SK-N-SH treated with all-trans-retinoic acid at 6 μM for 48 hours (cell line): ENCODE measurements at regions not wholly inside any gene's neighbourhood (a gene's known extent, or its start where the extent isn't known, plus 50 kb on each side); places are given as distances from the start of the nearest gene placed in this dataset.
A peak's percentile ranks its signal among the peaks of the same experiment; 100 is the strongest.

Experiments used
- ATAC-seq: fragments of 200-7000 bp; cut with Tn5 transposase; 3 replicates; pipeline ENCODE4 v1.9.1; 2020; ENCODE audit warnings: mild to moderate bottlenecking, moderate library complexity
- ARNTL ChIP-seq: fragments of 450-650 bp; formaldehyde crosslinking; IDR thresholded peaks from 2 replicates; pipeline ENCODE4 v1.5.0; 2020; ENCODE audit warnings: low read depth, mild to moderate bottlenecking, moderate library complexity, borderline replicate concordance
- BACH2 ChIP-seq: fragments of 250-450 bp; sonication (Bioruptor Pico); IDR thresholded peaks from 2 replicates; pipeline ENCODE4 v1.9.0; 2021; ENCODE audit warnings: mild to moderate bottlenecking, borderline replicate concordance
- CSDC2 ChIP-seq: fragments of 250-450 bp; sonication (Bioruptor Pico); IDR thresholded peaks from 2 replicates; pipeline ENCODE4 v1.5.0; 2020; ENCODE audit warnings: mild to moderate bottlenecking, moderate library complexity
- ESRRG ChIP-seq: fragments of 250-450 bp; sonication (Bioruptor Pico); IDR thresholded peaks from 2 replicates; pipeline ENCODE4 v1.6.1; 2021; ENCODE audit warnings: mild to moderate bottlenecking
- GLIS3 ChIP-seq: fragments of 250-450 bp; sonication (Bioruptor Pico); IDR thresholded peaks from 2 replicates; pipeline ENCODE4 v1.5.0; 2020; ENCODE audit warnings: mild to moderate bottlenecking, moderate library complexity
- ISL1 ChIP-seq: fragments of 250-450 bp; sonication (Bioruptor Pico); IDR thresholded peaks from 2 replicates; pipeline ENCODE4 v2.1.2; 2022; ENCODE audit warnings: mild to moderate bottlenecking, moderate library complexity
- OSR1 ChIP-seq: fragments of 250-450 bp; sonication (Bioruptor Pico); IDR thresholded peaks from 2 replicates; pipeline ENCODE4 v1.8.0; 2022; ENCODE audit warnings: moderate library complexity, mild to moderate bottlenecking, inconsistent platforms
- PPARA ChIP-seq: fragments of 250-450 bp; sonication (Bioruptor Pico); IDR thresholded peaks from 2 replicates; pipeline ENCODE4 v1.5.0; 2020; ENCODE audit warnings: mild to moderate bottlenecking, borderline replicate concordance
- RARB ChIP-seq: fragments of 250-450 bp; sonication (Bioruptor Pico); IDR thresholded peaks from 2 replicates; pipeline ENCODE4 v1.8.0; 2021; ENCODE audit warnings: mild to moderate bottlenecking, moderate library complexity
- SNAI2 ChIP-seq: fragments of 250-450 bp; sonication (Bioruptor Pico); IDR thresholded peaks from 2 replicates; pipeline ENCODE4 v1.5.0; 2020; ENCODE audit warnings: mild to moderate bottlenecking, moderate library complexity
- TCF4 ChIP-seq: fragments of 250-450 bp; sonication (Bioruptor Pico); IDR thresholded peaks from 2 replicates; pipeline ENCODE4 v1.8.0; 2021; ENCODE audit warnings: mild to moderate bottlenecking, moderate library complexity, borderline replicate concordance
- ZC3H10 ChIP-seq: fragments of 250-450 bp; sonication (Bioruptor Pico); IDR thresholded peaks from 2 replicates; pipeline ENCODE4 v1.5.1; 2021; ENCODE audit warnings: mild to moderate bottlenecking, moderate library complexity
- ZFP3 ChIP-seq: fragments of 250-450 bp; sonication (Bioruptor Pico); IDR thresholded peaks from 2 replicates; pipeline ENCODE4 v1.5.0; 2020; ENCODE audit warnings: mild to moderate bottlenecking, moderate library complexity
- ZFP30 ChIP-seq: fragments of 450-650 bp; formaldehyde crosslinking; IDR thresholded peaks from 2 replicates; pipeline ENCODE4 v1.5.0; 2022; ENCODE audit warnings: mild to moderate bottlenecking, moderate library complexity
- ZNF565 ChIP-seq: fragments of 450-650 bp; formaldehyde crosslinking; conservative IDR thresholded peaks from 2 replicates; pipeline ENCODE4 v1.5.0; 2020; ENCODE audit warnings: low read depth, mild to moderate bottlenecking, moderate library complexity
- ZNF70 ChIP-seq: fragments of 450-650 bp; formaldehyde crosslinking; IDR thresholded peaks from 2 replicates; pipeline ENCODE4 v1.5.0; 2020; ENCODE audit warnings: mild to moderate bottlenecking, moderate library complexity
- ZNF8 ChIP-seq: fragments of 450-650 bp; formaldehyde crosslinking; IDR thresholded peaks from 2 replicates; pipeline ENCODE4 v1.5.0; 2020; ENCODE audit warnings: mild to moderate bottlenecking, moderate library complexity
- TF ChIP-seq, protein P1 (sequence below): fragments of 250-450 bp; sonication (Bioruptor Pico); IDR thresholded peaks from 2 replicates; pipeline ENCODE4 v1.5.0; 2020; ENCODE audit warnings: mild to moderate bottlenecking, moderate library complexity
- TF ChIP-seq, protein P2 (sequence below): fragments of 250-450 bp; sonication (Bioruptor Pico); IDR thresholded peaks from 2 replicates; pipeline ENCODE4 v1.5.1; 2021; ENCODE audit warnings: mild to moderate bottlenecking, moderate library complexity
- TF ChIP-seq, protein P3 (sequence below): fragments of 250-450 bp; sonication (Bioruptor Pico); IDR thresholded peaks from 2 replicates; pipeline ENCODE4 v1.8.0; 2020; ENCODE audit warnings: mild to moderate bottlenecking, moderate library complexity, borderline replicate concordance

DNA sequence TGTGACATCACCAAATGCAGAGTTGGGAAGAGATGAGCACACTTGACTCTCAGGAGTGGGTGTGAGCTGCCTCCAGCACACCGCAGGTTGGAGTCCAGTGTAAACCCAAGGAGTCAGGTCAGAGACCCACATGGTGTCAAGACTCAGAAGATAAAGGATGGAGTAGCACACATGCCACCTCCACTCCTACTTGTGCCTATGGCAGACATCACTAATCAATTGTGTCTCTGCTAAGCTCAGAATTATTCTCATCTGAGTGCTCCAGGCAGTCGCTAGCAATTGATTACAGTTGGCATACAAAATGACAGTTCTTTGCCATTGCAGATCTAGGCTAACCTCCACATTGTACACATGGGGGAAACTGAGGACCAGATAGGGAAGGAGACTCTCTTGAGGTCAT lies 187.1 kb downstream of the RPS24 start:
- ATAC-seq = no peak
- TF ChIP-seq ARNTL = no peak
- no peak for TF ChIP-seq GLIS3 (CRISPR knock-in tag)
- TF ChIP-seq RARB (CRISPR knock-in tag) = no peak
- TF ChIP-seq OSR1 (CRISPR knock-in tag) = no peak
- TF ChIP-seq ZNF70 = no peak
- no peak for TF ChIP-seq CSDC2 (CRISPR knock-in tag)
- no peak for TF ChIP-seq ZFP30 (CRISPR knock-in tag)
- no peak for TF ChIP-seq ISL1 (CRISPR knock-in tag)
- TF ChIP-seq ZNF565 (CRISPR knock-in tag) = no peak
- TF ChIP-seq BACH2 (CRISPR knock-in tag) = no peak
- TF ChIP-seq TCF4 = no peak
- TF ChIP-seq ZNF8 = no peak
- TF ChIP-seq ESRRG (CRISPR knock-in tag) = no peak
- TF ChIP-seq, protein P1, sequence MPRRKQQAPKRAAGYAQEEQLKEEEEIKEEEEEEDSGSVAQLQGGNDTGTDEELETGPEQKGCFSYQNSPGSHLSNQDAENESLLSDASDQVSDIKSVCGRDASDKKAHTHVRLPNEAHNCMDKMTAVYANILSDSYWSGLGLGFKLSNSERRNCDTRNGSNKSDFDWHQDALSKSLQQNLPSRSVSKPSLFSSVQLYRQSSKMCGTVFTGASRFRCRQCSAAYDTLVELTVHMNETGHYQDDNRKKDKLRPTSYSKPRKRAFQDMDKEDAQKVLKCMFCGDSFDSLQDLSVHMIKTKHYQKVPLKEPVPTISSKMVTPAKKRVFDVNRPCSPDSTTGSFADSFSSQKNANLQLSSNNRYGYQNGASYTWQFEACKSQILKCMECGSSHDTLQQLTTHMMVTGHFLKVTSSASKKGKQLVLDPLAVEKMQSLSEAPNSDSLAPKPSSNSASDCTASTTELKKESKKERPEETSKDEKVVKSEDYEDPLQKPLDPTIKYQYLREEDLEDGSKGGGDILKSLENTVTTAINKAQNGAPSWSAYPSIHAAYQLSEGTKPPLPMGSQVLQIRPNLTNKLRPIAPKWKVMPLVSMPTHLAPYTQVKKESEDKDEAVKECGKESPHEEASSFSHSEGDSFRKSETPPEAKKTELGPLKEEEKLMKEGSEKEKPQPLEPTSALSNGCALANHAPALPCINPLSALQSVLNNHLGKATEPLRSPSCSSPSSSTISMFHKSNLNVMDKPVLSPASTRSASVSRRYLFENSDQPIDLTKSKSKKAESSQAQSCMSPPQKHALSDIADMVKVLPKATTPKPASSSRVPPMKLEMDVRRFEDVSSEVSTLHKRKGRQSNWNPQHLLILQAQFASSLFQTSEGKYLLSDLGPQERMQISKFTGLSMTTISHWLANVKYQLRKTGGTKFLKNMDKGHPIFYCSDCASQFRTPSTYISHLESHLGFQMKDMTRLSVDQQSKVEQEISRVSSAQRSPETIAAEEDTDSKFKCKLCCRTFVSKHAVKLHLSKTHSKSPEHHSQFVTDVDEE (CRISPR knock-in tag) = no peak
- TF ChIP-seq, protein P2, sequence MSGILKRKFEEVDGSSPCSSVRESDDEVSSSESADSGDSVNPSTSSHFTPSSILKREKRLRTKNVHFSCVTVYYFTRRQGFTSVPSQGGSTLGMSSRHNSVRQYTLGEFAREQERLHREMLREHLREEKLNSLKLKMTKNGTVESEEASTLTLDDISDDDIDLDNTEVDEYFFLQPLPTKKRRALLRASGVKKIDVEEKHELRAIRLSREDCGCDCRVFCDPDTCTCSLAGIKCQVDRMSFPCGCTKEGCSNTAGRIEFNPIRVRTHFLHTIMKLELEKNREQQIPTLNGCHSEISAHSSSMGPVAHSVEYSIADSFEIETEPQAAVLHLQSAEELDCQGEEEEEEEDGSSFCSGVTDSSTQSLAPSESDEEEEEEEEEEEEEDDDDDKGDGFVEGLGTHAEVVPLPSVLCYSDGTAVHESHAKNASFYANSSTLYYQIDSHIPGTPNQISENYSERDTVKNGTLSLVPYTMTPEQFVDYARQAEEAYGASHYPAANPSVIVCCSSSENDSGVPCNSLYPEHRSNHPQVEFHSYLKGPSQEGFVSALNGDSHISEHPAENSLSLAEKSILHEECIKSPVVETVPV (CRISPR knock-in tag) = no peak
- TF ChIP-seq SNAI2 (CRISPR knock-in tag) = no peak
- no peak for TF ChIP-seq PPARA (CRISPR knock-in tag)

DNA sequence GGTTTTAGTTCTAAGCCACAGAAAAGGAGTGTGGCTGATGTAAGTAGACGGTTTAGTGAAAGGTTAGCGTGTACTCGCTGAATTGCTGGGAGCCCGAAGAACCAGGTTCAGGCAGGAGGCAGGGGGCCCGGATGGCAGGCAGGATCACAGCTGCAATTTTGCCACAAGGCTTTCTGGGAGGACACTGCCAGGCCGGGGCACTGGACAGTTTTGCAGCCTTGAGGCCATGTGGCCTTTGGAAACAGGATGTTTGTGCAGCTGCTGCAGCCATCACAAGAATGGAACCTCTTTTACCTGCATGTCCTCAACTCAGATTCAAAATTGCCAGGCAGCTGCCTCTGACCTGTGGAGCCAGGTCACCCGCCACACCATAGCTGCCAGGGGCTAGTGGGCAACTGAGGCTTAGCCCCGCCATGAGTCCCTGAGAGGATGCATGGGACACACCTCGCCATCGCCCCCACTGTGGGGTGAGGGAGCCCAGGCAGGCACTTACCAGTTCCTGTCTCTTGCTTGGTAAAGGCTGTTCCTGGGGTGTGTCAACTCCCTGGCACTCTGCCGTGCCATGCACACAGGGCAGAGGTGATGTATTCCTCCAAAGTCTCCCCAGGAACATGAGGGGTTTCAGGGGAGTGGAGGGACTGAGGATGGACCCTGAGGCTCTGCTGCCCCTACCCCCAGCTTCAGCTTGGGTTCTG lies 188.6 kb downstream of the RPS24 start:
- no peak for ATAC-seq
- no peak for TF ChIP-seq ZFP3 (CRISPR knock-in tag)
- TF ChIP-seq TCF4 = peak; percentile 16; the same call in 1 of the 2 replicates
- no peak for TF ChIP-seq ZNF565 (CRISPR knock-in tag)
- TF ChIP-seq PPARA (CRISPR knock-in tag) = no peak
- TF ChIP-seq, protein P3, sequence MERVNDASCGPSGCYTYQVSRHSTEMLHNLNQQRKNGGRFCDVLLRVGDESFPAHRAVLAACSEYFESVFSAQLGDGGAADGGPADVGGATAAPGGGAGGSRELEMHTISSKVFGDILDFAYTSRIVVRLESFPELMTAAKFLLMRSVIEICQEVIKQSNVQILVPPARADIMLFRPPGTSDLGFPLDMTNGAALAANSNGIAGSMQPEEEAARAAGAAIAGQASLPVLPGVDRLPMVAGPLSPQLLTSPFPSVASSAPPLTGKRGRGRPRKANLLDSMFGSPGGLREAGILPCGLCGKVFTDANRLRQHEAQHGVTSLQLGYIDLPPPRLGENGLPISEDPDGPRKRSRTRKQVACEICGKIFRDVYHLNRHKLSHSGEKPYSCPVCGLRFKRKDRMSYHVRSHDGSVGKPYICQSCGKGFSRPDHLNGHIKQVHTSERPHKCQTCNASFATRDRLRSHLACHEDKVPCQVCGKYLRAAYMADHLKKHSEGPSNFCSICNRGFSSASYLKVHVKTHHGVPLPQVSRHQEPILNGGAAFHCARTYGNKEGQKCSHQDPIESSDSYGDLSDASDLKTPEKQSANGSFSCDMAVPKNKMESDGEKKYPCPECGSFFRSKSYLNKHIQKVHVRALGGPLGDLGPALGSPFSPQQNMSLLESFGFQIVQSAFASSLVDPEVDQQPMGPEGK (CRISPR knock-in tag) = no peak

DNA sequence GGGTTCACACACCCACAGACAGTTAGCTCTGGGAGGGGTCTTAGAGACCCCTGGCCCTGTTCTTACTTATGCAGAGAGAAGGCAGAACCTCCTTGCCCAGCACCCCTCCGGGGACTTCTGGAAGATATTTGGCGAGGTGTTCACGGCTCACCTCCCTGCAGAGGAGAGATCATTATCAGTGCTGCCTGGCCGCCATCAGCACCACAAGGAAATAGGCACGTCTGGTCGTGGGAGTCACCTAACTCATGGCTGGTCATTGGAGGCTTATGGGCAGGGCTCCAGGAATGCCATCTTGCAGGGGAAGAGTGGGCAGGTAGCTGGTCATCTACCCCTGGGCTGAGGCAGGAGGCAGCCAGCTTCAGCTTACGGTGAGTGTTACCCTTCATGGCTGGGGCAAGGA lies 189.4 kb downstream of the RPS24 start:
- no peak for ATAC-seq
- TF ChIP-seq PPARA (CRISPR knock-in tag) (no peak), ZFP30 (CRISPR knock-in tag) (no peak), ESRRG (CRISPR knock-in tag) (no peak), ISL1 (CRISPR knock-in tag) (no peak), ZNF8 (no peak), SNAI2 (CRISPR knock-in tag) (no peak), ZNF565 (CRISPR knock-in tag) (no peak), ZNF70 (no peak), ZC3H10 (CRISPR knock-in tag) (no peak), CSDC2 (CRISPR knock-in tag) (no peak), BACH2 (CRISPR knock-in tag) (no peak), ZFP3 (CRISPR knock-in tag) (no peak), OSR1 (CRISPR knock-in tag) (no peak), TCF4 (no peak)
- TF ChIP-seq, protein P1 (CRISPR knock-in tag) = no peak
- TF ChIP-seq, protein P2 (CRISPR knock-in tag) = no peak
